GM15510 (cell line): ENCODE measurements at regions not wholly inside any gene's neighbourhood (a gene's known extent, or its start where the extent isn't known, plus 50 kb on each side); places are given as distances from the start of the nearest gene placed in this dataset.

Experiments used
- POLR2A ChIP-seq: IDR thresholded peaks from 3 replicates; pipeline ENCODE4 v1.6.1; 2011; ENCODE audit warnings: borderline replicate concordance; ENCODE audit not compliant: insufficient read length; ENCODE audit errors: extremely low read depth

DNA sequence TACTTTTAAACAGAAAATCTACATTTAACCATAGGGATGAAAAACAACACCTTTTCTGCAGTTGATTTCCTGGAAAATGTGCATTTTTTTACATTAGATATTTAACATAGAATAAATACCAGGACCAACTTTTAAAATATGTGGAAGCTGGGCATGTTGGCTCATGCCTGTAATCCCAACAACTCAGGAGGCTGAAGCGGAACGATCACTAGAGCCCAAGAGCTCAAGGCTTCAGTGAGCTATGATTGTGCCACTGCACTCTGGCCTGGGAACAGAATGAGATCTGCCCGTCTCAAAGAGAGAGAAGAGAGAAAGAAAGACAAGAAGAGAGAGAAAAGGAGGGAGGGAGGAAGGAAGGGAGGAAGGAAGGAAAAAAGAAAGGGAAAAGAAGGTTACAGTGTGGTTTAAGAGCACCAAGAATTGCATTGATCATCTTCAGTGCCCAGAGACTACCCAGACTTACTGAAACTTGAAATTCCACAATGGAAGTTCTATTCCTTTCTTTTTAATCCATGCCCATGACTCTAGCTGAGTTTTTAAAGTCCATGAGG lies 189.4 kb upstream of the ARID1B start:
- TF ChIP-seq POLR2A = no peak

DNA sequence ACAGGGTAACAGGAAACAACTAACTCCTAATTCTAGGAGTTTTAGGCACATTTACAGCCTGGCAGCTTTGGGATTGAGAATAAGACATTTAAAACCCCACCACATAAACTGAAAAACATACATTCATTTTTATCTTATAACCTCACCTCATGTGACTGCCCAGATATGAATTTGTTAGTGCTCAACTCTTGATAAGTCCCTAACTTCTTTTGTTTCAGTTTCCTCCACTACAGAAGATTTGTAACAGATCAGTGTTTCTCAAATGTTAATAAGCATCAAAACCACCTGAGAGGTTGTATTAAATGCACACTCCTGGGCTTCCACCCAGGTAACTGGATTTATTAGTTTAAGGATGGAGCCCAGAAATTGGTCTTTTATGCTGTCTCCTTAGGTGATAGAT lies 190.1 kb upstream of the ARID1B start:
- no peak for TF ChIP-seq POLR2A

DNA sequence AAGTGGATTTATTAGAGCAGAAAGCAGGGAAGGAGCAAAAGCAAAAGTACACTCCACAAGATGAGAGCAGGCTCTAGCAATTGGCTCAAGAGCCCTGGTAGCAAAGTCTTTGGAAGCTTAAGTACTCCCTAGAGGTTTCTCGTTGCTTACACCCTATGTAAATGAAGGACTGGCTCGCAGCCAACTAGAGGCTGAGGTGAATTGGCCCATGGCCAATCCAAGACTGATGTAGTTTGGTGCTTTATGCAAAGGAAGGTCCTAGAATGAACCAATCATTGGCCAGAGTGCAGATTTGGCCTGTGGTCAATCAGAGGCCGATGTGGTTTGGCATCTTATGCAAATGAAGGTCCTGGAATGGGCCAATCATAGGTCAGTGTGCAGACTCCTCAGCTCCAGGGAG lies 191.3 kb upstream of the ARID1B start:
- no peak for TF ChIP-seq POLR2A

DNA sequence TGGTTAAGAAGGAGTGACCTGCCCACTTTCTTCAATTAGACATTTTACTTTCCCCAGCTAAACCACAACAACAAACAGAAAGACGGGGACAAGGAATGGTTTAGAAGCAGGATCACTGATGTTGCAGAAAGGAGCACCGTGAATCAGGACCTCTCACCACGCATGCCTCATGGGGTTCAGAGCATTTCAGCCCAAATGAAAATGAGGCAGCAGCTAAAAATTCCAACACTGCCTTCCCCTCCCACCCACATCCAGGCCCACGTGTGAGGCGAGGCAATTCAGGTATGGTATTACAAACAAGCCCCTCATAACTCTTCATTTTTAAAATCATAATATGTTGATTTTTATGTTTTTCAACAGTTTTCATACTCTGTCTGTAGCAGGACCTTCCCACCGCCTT lies 194.1 kb upstream of the ARID1B start:
- no peak for TF ChIP-seq POLR2A

DNA sequence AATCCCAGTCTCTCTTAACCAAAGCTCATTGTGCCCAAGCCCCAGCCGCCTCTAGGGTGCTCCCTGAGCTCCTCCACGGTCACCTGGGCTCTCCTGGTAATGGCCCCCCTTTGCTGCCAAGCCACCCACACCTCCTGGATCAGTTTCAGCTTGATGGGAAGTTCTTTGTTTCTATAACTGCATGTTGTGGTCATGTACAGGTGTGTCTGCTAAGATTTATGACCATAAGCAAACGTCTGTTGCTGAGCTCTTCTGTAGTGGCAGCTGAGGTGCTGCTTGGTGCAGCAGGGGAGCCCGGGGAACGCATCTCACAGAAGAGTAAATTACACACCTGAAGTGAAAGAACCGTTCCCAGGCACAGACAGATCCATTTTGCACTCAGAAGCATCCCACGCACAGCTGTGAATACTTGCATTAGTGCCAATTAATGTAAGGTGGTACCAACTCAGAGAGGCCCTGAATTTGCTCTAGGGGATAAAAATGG lies 194.6 kb upstream of the ARID1B start:
- TF ChIP-seq POLR2A = no peak

DNA sequence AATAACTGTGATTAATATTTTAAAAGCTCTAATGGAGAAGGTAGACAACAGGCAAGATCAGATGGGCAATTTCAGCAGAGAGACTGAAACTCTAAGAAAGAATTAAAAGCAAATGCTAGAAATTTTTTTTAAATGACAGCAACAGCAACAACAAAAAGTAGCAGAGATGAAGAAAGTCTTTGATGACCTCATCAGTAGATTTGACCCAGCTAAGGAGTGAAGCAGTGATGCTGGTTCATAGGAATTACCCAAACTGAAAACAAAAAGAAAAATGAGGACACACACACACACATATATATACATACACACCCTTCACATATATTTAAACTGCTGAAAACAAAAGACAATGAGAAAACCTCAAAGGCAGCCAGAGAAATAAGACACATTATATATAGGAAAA lies 197.6 kb upstream of the ARID1B start:
- TF ChIP-seq POLR2A = no peak

DNA sequence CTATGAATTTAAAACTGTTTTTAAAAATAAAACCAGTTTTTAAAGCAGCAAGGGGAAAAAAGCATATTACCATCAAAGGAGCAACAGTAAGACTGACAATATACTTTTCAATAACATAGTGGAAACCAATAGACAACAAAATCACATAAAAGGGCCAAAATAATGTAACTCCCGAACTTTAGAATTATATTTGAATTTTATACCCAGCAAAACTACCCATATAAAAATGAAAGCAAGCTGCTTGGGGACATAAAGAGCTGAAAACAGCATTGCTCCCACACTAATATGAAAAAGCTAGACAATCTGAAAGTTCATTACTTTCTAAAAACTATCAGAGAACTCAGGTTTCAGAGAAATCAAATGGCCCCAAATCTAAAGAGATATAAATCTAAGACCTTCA lies 199.4 kb upstream of the ARID1B start:
- no peak for TF ChIP-seq POLR2A

DNA sequence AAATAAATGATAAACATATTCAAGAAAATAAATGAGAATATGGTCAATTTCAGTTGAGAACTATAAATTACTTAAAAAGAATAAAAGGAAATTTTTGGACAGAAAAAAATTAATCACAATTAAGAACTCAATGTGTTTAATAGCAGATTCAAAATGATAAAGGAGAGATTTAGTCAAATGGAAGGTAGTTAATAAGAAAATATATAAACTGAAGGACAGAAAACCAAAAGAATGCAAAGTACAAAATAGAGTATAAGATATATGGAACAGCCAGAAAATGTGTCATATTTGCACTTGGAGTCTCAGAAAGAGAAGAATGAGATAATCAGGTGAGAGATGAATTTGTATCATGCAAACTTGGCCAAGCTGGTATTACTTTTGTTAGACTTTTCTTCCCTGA lies 201.8 kb upstream of the ARID1B start:
- TF ChIP-seq POLR2A = no peak

DNA sequence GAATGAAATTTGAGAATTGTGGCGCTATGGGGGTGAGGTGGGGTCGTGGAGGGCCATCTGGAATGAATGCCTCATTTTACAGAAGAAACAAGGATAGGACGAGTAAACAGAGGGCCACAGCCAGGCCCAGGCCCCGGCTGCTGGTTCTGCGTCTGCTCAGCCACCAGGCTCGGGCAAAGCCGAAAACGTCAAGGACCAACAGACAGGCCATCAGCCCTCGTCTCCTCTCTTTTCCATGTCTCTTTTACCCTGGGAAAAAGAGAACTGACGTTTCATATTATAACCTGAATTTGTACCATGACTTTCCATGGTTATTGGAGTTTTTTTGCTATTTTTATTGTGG lies 212.4 kb upstream of the ARID1B start:
- TF ChIP-seq POLR2A = no peak

DNA sequence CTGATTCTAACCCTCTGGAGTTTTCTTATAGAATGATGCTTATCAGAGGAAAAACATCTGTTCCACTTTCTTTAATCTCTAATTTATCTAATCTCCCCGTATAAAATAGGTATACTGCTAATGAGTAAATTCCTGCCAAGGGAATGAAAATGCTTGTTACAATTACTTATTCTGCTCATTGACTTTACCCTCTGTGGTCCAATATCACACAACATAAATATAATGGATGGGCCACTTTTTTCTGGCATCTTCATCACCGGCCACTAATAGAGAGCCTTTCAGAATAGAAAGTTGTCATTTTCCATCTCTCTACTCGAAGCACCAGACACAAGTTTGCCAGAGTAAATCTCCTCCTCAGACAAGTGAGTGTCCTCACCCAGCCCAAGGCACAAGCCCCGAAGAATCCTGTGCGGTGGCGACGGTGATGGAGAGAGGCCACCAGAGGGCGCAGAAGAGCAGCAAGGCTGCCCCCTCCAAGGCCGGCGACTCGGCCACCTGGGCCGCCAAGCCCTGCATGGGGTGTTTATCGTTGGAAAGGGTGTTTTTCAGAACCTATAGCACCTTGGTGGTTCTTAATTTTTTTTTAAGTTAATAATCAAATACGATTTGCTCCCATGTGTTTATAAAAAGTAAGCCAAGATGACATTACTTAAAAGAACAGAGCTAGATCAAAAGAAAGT lies 212.9 kb upstream of the ARID1B start:
- TF ChIP-seq POLR2A = no peak

DNA sequence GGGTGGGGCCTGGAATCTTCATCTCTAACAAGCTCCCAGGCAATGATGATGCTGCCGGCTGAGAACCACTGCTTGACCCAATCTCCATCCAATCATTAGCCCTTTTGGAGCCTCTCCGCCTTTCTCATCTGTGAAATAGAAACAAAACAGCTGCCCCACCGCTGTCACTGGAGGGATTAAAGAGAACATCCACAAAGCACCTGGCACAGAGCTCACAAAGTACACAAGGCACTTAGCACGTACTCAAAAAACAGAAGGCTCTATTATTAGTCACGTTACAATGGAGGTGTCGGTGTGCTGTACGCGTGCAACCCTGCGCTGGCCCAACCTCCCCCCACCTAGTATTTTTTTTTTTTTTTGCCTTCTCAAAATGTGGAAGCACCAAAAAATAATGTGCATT lies 213.5 kb upstream of the ARID1B start:
- no peak for TF ChIP-seq POLR2A

DNA sequence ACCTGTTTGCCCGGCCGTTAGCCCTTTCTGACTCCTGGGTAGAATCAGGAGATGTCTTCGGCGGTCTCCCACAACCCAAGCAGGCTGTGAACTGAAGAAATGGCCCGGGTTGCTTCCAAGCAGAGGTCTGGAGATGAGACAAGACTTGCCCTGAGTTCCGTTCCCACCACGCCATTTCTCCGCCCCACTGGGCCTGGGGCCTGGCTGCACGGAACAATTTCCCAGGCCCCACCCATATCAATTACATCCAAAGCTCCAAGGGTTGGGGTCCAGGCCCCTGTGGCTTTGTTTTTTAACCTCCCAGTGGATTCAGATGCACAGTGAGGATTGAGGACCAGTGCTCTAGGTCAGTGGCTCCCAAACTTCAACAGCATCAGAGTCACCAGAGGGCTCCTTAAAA lies 214.5 kb upstream of the ARID1B start:
- TF ChIP-seq POLR2A = no peak

DNA sequence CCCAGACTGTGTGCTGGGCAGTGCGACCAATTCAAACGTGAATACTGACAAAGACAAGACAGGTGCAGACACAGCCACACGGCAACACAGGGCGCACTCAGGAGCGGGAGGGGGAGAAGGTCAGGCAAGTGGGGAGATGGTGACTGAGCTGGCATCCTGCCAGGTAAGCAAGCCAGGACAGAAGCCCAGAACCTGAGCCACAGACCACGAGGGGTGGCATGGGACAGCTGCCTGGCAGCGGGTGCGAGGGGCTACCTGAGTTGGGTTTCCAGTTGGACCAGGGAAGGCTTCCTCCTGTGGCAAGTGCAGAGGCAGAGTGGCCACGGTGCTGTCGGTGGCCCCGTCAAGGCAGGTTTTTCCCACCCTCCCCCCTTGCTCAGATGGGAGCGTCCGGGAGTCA lies 215.2 kb upstream of the ARID1B start:
- TF ChIP-seq POLR2A = no peak

DNA sequence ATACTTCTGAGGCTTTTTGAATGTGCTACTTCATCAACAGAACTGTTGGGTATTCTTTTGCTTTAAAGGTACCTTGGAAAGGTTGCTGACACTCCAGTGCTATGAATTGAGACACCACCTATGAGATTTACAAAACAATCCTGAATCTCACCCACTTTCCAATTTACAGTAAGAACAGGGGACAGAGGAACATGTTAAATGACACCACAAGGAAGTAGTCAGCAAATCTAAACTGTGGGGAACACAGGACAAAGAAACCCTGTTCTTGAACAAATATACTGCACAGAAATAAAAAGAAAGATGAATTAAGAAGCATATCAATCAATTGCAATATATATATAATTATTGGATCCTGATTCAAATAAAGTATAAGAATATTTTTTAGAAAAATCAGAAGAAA lies 216.7 kb upstream of the ARID1B start:
- no peak for TF ChIP-seq POLR2A

DNA sequence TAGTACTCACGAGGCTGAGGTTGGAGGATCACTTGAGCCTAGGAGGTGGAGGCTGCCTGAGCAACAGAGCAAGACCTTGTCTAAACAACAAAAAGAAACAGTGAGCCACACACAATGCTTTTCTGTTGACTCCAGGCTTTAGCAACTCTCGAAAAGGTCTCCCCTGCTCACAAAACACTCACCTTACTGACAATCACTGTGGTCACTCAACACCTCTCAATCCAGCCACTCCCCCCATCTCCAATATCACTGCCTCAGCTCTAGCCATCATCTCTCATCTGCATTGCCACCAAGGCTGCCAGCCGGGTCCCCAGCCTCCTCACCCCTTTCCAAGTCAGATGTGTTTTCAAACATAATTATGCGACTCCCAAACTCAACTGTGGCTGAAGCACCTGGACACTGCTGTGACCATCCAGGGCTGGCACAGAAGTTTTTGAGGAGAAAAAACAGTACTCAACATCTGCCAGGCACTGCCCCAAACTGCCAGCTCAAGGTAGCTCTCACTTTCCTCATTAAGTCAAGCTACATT lies 218.0 kb upstream of the ARID1B start:
- TF ChIP-seq POLR2A = no peak

DNA sequence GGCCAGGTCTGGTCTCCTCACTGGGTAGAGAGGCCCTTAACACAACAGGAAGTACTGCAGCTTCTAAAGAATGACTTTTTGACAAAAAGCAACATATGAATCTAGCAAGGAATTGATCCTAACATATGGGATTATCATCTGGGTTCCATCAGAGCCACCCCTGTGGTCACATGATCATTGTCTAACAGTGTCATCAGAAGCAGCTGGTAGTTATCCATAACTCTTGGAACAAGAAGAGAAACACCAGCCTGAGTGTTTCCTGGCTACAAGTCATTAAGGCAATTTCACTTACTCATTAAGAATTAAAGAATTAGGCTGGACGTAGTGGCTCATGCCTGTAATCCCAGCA lies 219.3 kb upstream of the ARID1B start:
- no peak for TF ChIP-seq POLR2A
